ENCODE measurements at regions not wholly inside any gene's neighbourhood (a gene's known extent, or its start where the extent isn't known, plus 50 kb on each side); places are given as distances from the start of the nearest gene placed in this dataset.
"Not testable (repeated sequence)": the region's sequence is repeated elsewhere in the genome, so short reads cannot be mapped to it uniquely, and the experiment has no call there.

GRCh38 chr14:106115401-106115800, 589.0 kb downstream of the TMEM121 start:
- DNase-seq (ENCODE audit: extremely low read depth in 1 of 11, low read depth in 9 of 11, low spot score in 4 of 11) = no peak

GRCh38 chr14:106116339-106116930, 590.1 kb downstream of the TMEM121 start:
- DNase-seq (ENCODE audit: extremely low read depth in 1 of 11, low read depth in 9 of 11, low spot score in 4 of 11) = not testable (repeated sequence)

- DNase-seq (ENCODE audit: extremely low read depth in 1 of 11, low read depth in 9 of 11, low spot score in 4 of 11) = no peak
These were observed 593.7 kb downstream of the TMEM121 start for GRCh38 chr14:106120101-106120500.

- no peak for DNase-seq (ENCODE audit: extremely low read depth in 1 of 11, low read depth in 9 of 11, low spot score in 4 of 11)
These were observed 602.9 kb downstream of the TMEM121 start for GRCh38 chr14:106129274-106129673.

DNA sequence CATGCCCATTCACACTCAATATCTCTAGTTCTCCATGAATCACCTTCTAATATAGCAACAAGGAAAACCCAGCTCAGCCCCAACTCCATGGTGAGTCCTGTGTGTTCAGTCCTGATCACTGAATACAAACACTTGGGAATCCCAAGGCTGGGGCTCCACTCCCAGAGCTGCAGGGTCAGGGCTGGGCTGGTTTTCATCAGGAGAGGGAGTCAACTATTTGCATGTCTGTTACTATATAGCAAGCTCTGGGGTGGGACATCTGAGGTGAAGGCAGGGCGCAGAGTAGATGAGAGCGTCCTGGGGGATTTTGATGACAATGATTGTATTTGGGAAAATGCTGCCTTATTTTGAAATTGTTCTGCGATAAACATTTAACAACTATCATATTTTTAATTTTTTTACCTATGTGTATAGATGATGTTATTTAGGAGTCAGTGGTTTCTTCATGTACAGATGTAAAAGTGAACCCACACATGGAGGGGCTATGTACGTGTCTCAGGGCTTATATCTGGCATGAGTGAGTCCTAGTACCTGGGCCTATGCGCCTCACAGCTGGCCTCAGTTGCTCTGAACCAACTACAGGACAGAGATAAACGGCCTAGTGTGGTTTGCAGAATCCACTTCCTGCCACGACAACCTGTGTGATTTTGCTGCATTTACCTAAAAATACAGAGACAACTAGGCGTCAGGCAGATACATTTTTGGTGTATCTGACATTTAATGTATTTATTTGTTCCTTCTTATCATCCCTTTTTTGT, 603.7 kb downstream of the TMEM121 start:
- DNase-seq (ENCODE audit: extremely low read depth in 1 of 11, low read depth in 9 of 11, low spot score in 4 of 11) = not testable (repeated sequence)

GRCh38 chr14:106133126-106133525, 606.7 kb downstream of the TMEM121 start:
- DNase-seq (ENCODE audit: extremely low read depth in 1 of 11, low read depth in 9 of 11, low spot score in 4 of 11) = not testable (repeated sequence)

- DNase-seq (ENCODE audit: extremely low read depth in 1 of 11, low read depth in 9 of 11, low spot score in 4 of 11) = no peak
These were observed 608.5 kb downstream of the TMEM121 start for GRCh38 chr14:106134886-106135285.

DNA sequence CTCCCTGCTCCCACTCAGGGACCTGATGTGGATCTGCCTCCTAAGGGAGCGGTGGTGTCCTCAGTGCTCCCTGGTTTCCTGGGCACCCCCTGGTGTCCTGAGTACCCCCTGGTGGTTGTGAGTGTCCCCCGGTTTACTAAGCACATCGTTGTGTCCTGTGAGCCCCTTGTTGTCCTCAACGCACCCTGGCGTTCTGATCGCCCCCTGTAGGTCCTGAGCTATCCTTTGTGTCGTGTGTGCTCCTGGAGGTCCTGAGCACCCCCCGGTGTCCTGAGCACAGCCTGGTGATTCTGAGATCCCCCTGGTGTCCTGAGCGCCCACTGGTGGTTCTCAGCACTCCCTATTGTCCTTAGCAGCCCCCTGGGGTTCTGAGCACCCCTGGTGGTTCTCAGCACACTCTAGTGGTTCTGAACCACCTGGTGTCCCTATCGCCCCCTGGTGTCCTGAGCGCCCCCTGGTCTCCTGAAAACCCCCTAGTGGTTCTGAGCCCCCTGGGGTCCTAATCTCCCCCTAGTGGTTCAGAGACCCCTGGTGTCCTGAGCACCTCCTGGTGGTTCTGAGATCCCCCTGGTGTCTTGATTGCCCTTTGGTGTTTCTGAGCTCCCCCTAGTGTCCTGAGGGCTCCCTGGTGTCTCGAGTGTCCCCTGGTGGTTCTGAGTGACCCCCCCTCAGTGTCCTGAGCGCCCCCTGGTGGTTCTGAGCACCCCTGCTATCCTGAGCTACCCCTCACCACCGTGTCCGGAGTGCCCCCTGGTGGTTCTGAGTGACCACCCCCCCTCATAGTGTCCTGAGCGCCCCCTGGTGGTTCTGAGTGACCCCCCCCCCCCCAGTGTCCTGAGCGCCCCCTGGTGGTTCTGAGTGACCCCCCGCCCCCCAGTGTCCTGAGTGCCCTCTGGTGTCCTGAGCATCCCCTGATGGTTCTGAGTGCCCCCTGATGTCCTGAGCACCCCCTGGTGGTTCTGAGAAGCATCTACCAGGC, 615.1 kb downstream of the TMEM121 start:
- no peak for DNase-seq (ENCODE audit: extremely low read depth in 1 of 11, low read depth in 9 of 11, low spot score in 4 of 11)

DNA sequence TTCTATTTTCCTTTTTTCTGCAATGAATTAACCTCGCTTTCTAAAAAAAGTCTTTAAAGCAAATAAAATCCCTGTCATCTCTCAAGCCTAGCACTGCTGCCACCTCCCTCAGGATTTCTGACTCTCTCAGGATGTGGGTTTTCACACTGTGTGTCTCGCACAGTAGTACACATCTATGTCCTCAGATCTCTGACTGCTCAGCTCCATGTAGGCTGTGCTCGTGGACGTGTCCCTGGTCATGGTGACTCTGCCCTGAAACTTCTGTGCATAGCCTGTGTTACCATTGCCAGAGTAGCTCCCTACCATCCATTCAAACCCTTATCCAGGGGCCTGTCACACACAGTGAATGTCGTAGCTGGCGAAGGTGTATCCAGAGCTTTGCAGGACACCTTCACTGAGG, 619.3 kb downstream of the TMEM121 start:
- not testable (repeated sequence) for DNase-seq (ENCODE audit: extremely low read depth in 1 of 11, low read depth in 9 of 11, low spot score in 4 of 11)

- not testable (repeated sequence) for DNase-seq (ENCODE audit: extremely low read depth in 1 of 11, low read depth in 9 of 11, low spot score in 4 of 11)
These were observed 627.1 kb downstream of the TMEM121 start for GRCh38 chr14:106153362-106153955.

GRCh38 chr14:106163316-106163715, 636.9 kb downstream of the TMEM121 start:
- DNase-seq (ENCODE audit: extremely low read depth in 1 of 11, low read depth in 9 of 11, low spot score in 4 of 11) = no peak

DNA sequence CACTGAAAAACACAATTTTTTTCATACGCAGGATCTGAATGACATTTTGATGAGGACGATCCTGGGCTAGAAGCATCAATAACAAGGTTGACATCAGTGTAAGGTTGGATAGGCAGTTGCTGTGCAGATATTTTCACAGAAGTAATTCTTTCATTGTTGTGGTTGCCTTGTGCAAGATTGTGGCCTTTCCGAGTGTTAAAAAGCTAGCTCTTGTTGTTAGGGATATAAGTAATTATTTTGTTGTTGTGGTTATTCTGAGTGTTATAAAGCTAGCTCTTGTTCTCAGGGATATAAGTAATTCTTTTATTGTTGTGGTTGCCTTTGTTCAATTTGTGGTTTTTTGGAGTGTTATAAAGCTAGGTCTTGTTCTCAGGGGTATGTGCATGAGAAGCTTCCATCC, 637.4 kb downstream of the TMEM121 start:
- DNase-seq (ENCODE audit: extremely low read depth in 1 of 11, low read depth in 9 of 11, low spot score in 4 of 11) = not testable (repeated sequence)

DNA sequence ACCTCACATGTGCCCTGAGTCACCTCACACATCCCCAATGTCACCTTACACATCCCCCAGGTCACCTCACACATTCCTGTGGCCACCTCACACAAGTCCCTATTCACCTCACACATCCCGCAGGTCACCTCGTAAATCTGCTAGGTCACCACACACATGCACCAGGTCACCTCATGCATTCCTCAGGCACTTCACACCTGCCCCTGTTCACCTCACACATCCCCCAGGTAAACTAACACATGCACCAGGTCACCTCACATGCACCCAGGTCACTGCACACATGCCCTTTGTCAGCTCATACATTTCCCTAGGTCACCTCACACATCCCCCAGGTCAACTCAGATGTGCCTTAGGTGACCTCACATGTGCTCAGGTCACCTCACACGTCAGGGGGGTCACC, 639.8 kb downstream of the TMEM121 start:
- DNase-seq (ENCODE audit: extremely low read depth in 1 of 11, low read depth in 9 of 11, low spot score in 4 of 11) = no peak

DNA sequence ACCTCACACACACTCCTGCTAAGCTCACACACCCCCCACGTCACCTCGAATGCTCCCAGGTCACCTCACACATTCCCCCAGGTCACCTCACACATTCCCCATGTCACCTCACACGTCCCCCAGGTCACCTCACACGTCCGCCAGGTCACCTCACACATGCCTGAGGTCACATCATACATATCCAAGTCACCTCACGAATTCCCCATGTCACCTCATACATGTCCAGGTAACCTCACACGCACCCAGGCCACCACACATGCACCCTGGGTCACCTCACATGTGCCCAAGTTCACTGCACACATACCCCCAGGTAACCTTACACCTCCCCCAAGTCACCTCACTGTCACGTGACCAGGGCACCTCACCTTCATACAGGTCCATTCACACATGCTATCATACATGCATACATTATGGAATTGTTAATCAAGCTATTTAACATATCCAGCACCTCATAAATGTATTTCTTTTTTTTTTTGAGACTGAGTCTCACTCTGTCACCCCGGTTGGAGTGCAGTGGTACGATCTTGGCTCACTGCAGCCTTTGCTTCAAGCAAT, 640.3 kb downstream of the TMEM121 start:
- DNase-seq (ENCODE audit: extremely low read depth in 1 of 11, low read depth in 9 of 11, low spot score in 4 of 11) = no peak

DNA sequence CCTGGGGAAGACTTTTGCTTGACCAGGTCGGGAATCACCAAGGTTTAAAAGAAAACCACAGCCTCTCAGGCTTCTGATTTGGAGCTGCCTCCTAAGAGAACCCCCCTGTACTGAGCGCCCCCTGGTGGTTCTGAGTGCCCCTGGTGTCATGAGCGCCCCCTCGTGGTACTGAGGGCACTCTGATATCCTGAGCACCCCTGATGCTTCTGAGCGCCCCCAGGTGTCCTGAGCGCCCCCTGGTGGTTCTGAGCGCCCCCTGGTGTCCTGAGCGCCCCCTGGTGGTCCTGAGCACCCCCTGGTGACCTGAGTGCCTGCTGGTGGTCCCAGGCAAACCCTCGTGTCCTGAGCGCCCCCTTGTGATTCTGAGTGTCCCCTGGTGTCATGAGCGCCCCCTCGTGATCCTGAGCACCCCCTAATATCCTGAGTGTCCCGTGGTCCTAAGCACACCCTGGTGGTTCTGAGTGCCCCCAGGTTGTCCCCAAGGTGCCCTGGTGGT, 643.8 kb downstream of the TMEM121 start:
- not testable (repeated sequence) for DNase-seq (ENCODE audit: extremely low read depth in 1 of 11, low read depth in 9 of 11, low spot score in 4 of 11)

- DNase-seq (ENCODE audit: extremely low read depth in 1 of 11, low read depth in 9 of 11, low spot score in 4 of 11) = no peak
These were observed 647.8 kb downstream of the TMEM121 start for GRCh38 chr14:106174206-106174605.

DNA sequence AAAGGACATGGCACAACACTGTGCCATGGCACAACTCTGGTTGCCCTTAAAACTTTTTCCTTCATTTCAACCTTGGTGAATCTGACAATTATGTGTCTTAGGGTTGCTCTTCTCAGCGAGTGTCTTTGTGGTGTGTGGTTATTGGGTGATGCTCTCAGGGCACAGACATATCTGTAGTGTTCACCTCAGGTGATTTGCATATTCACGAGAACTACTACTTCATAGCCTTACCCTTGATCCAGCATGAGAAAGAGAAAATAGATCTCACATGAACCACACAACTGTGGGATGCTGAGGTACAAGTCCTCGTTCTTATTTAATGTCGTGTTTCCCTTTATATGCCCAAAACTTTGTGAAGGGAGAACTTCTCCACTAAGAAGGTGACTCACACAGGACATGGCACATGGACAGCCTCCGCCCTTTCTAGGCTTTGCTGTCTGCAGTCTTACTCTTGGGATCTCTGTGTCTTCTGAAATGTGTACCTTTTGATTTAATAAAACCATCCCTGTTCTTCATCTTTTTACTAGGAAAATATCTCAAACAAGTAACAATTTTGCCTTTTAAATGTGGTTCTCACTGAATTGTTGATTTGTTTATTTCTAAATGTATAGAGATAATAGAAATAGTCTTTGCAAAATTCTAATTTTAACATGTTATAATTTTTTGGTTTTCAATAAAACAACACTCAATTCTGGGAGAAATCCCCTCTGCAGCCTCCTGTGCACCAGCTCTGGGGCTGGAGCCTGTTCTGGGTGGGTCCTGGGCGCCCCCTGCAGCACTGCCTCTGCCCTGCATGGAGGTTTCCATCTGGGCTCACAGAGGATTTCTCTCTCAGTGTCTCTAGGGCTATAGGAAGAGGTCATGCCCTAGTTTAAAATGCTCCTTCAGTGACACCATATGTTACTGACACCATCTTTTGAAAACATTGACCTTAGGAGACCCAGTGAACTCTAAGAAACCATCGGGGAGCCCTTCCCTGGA, 651.2 kb downstream of the TMEM121 start:
- DNase-seq (ENCODE audit: extremely low read depth in 1 of 11, low read depth in 9 of 11, low spot score in 4 of 11) = not testable (repeated sequence)

DNA sequence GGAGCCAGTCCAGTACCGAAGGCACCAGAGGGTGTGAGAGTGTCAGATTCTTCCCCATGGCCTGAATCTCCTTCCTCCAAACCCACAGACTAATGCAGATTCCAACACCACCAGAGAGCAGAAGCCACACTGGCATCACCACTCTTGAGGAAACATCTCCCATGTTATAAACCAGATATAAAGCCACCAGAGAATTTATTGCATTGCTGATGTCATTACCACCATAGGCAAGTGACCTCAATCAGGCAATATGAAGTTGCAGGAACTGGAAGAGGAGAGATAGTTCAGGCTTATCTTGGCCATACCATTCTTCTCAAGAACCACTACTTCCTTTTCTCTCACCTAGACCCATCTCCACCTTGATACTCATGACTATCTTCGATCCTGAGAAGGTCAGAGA, 653.4 kb downstream of the TMEM121 start:
- DNase-seq (ENCODE audit: extremely low read depth in 1 of 11, low read depth in 9 of 11, low spot score in 4 of 11) = no peak

All from renal cortex interstitium (tissue), 11 donors.